Inflammatory macrophage treated with lipopolysaccharide for 1 hour (primary cell): ENCODE measurements at regions not wholly inside any gene's neighbourhood (a gene's known extent, or its start where the extent isn't known, plus 50 kb on each side); places are given as distances from the start of the nearest gene placed in this dataset.
A peak's percentile ranks its signal among the peaks of the same experiment; 100 is the strongest.
"Not testable (repeated sequence)": the region's sequence is repeated elsewhere in the genome, so short reads cannot be mapped to it uniquely, and the experiment has no call there.

Experiments used
- DNase-seq, 2 donors: peaks; one replicate each; pipeline ENCODE4 v3.0.0-alpha.2; 2020 to 2022

GRCh38 chr3:187795207-187795960, 50.1 kb upstream of the BCL6 start:
- DNase-seq: no peak

- DNase-seq: peak in 1 of 2 donors; percentile 13
These were observed 52.9 kb upstream of the BCL6 start for GRCh38 chr3:187798126-187798525.

DNA sequence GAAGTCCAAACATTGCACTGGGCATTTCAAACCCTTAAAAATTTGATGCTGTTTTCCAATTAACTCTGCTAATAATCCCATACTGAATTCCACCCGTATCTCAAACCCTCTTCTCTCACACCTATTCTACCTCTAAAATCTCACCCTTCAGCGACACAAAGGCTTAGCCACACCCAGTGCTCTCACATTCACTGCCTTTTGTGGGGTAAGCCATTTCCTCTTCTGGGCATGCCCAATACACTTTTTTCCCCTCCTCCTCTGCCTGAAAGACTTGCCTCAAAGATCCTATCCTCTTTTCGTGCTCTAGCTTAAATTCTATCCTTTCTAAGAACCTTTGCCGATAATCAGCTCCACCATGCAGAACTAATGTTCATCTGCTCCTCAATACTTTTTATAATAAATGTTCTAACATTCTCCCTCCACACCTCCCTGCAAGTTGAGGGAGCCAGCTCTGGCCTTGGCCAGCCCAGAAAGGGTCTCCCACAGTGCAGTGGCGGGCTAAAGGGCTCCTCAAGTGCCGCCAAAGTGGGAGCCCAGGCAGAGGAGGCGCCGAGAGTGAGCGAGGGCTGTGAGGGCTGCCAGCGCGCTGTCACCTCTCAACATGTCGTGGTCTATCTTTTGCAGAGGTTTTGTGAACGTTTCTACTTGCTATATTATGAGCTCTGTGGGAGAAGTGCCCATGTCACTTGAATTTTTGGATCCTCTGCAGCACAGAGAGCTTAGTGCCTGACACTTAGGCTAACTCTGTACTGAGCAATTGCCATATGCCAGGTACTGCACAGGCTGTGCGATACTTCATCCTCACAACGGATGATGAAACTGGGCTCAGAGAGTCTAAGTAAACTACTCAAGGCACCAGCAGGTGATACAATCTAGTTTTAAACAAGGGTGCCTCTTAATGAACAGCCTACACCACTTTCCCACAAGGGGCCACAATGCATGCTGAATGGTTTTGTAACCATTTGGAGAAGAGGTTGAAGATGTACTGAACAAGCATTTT, 53.6 kb upstream of the BCL6 start:
- no peak for DNase-seq

- DNase-seq: no peak
These were observed 54.8 kb upstream of the BCL6 start for GRCh38 chr3:187799942-187800641.

DNA sequence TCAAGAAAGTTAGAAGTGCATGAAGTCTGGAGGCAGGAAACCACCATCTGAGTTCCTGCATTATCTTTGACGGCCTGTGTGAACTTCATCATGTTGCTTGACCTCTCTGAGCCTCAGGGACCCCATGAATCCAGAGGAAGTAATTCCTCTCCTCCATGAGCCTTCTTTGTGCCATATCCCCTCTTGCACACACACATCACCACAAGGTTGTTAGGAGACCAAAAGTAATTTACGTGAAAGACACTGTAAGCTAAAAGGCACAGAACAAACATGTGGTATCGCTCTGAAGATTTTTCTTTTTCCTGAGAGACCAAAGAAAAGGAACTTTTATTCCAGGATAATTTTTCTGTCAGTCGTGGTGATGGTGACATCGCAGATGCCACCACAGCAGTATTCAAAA, 55.9 kb upstream of the BCL6 start:
- DNase-seq: no peak

GRCh38 chr3:187802203-187802927, 57.1 kb upstream of the BCL6 start:
- DNase-seq: no peak

GRCh38 chr3:187802928-187803259, 57.6 kb upstream of the BCL6 start:
- DNase-seq: no peak

DNA sequence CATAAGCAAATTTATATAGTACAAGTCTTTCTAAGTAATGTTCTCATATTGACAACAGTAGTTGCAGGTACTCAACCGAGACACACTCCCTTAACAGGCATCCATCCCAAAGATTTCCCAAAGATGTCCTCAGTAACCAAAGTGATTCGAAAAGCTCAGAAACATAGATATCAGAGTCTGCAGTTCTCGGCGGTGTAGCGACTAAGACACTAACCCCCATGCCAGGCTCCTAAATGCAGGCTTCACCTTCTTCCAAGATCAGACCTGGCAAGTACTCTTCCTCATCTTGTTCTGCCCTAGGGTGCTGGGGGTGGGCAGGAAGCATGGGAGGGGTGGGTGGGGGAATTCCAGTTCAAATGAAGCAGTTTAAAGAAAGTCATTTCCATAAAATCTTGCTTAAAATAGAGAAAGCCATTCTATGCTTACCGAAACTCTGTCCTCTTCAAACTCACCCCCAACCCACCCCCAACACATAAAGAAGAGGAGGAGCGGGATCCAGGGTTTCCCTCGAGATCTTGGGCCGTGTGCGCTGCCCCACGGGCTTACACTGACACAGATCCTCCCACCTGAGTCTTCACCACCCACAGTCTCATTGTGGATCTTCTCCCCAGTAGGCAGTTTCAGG, 59.0 kb upstream of the BCL6 start:
- DNase-seq: peak in 1 of 2 donors; percentile 30

DNA sequence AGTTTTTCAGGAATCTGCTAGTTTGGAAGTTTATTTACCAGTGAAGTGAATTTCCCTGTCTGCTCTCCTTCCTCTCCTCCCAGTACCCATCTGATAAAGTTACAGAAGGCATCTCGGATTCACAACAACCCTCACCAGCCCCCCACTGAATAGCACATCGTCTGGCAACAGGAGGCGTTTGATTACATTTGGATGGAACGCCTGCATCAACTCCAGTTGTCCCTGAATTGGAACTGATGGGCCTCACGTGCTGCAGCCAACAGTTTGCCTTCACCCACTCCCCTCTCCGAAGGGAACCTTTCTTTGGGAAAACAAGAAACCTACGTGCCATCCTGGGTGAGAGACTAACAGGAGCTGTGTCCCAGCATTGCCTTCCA, 59.5 kb upstream of the BCL6 start:
- no peak for DNase-seq

DNA sequence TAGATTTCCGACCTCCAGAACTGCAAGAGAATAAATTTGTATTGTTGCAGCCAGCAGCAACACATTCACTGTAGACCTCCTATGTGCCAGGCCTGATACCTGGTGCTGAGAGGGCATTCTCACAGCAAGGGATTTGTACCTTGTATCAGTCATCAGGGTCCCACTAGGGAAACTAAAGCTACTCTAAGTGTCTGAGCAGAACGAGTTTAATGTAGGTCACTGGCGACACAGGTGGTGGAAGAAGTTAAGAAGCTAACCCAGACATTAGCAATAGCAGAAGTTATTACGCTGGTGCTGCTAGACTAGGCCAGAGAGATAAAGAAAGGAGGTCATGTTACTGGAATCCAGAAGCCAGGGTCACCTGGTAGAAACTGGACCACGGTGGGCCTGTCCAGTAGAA, 60.5 kb upstream of the BCL6 start:
- no peak for DNase-seq

GRCh38 chr3:187807086-187807862, 62.0 kb upstream of the BCL6 start:
- no peak for DNase-seq

- no peak for DNase-seq
These were observed 63.2 kb upstream of the BCL6 start for GRCh38 chr3:187808527-187808895.

DNA sequence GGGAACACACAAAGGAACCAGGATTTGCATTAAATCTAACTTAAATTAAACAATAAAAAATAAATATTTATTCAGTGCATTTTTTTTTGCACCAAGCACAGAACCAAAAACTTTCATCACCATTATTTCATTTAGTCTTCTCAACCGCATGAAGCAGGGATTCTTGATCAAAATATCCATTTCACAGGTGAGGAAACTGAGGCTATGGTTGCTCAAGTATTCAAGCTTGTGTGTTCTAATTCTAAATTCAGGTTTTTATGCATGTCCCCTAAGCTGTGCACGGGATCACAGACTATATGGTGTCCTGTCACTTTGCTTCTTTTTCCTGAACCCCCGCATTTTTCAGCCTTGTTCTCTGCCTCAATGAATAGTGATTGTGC, 64.3 kb upstream of the BCL6 start:
- no peak for DNase-seq

DNA sequence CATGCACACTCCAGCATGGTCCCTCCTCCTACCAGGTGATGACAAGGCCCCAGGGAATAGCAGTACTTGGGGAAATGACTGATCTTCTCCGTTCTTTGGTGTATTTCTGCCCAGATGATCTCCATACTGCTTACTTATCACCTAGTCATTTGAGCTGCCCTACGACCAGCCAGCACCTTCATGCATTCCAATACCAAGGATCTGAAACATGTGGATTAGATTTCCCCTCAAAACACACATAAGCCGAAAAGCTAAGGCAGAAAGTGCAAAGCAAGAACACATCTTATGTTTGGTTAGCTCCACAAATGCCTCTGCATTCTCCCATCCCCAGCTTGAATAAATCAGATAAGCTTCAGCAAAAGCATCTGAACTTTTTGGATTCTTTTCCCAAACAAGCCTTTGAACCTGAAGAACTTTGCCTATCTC, 64.8 kb upstream of the BCL6 start:
- DNase-seq: no peak

DNA sequence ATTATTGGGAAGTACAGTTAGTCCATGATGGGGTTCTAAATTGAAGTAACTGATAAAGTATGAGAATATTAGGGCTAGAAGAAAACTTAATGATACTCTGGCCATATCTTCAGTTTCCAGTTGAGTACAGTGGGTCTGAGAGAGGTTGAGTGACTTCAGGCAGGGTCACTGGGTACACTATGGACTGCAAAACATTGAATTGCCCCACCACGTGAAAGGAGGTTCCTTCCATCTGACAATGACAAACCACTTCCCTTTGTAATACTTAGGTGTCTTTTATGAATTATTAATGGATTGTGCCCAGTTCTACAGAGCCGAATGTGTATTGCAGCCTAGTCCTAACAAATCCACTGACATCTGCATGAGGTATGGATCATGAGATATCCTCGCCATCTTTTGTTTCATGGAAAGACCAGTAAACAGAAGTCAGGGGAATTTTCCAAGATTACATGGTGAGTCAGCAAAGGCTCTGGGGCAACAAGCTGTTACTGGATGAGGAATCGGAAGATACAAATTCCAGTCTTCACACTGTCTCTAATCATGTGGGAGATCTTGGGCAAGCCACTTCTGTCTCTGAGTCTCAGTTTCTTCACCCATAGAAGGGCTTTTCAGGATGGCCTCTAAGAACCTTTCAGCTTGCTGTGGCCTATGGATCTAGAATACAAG, 66.5 kb upstream of the BCL6 start:
- DNase-seq: peak; percentile 94 to 99

DNA sequence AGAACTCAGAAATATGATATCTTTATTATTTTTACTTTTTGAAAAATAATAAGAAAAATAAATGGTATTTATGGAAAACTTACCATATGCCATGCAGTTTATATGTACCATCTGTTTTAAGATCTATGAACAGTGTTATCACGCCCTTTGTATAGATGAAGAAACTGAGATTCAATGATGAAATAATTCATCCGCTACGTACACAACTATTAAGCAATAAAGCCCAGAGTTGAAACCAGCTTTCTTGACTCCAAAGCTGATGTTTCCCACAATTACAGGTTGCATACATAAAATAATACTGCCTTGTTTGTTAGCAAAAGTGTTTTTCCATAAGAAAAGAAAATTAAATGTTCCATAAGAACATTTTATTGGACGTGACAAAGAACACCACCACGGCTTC, 67.2 kb upstream of the BCL6 start:
- peak; percentile 76 to 83 for DNase-seq

GRCh38 chr3:187813198-187813597, 67.9 kb upstream of the BCL6 start:
- no peak for DNase-seq

DNA sequence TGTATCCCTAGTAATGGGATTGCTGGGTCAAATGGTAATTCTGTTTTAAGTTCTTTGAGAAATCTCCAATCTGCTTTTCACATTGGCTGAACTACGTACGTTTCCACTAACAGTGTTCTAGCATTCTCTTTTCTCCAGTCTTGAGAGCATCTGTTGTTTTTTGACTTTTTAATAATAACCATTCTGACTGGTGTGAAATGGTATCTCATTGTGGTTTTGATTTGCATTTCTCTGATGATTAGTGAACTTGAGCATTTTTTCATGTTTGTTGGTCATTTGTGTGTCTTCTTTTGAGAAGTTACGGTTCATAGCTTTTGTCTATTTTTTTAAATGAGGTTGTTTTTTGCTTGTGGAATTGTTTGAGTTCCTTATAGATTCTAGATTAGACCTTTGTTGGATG, 72.5 kb upstream of the BCL6 start:
- not testable (repeated sequence) for DNase-seq

GRCh38 chr3:187821616-187822317, 76.5 kb upstream of the BCL6 start:
- DNase-seq: peak in 1 of 2 donors; percentile 52

DNA sequence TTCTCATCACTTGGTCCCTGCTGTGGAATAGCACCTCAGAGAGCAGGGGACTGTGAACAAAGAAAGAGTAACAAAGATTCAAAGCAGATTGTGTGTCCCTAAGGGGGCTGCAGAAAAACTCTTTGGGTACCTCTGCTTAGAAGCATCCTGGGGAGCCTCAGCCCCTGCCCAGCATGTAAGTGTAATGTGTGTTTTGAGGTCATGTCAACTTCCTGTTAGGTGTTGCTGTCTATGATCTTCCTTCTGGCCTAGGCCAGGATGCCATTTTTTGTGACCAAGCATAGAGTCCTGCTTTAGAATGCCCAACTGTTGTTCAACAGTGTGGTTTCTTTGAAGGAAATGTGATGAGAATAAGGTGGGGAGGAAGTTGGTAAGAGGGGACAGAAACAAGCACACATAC, 77.1 kb upstream of the BCL6 start:
- DNase-seq: no peak
